Skin of body (tissue), 2 donors: ENCODE measurements at regions not wholly inside any gene's neighbourhood (a gene's known extent, or its start where the extent isn't known, plus 50 kb on each side); places are given as distances from the start of the nearest gene placed in this dataset. TPM values are rescaled to one million over a fixed set of nuclear protein-coding genes. Genes with fewer than 3 reads are reported as not detected.
"Not testable (repeated sequence)": the region's sequence is repeated elsewhere in the genome, so short reads cannot be mapped to it uniquely, and the experiment has no call there.

ENCODE experiments used
- DNase-seq: peaks from one replicate; lab custom pipeline; 2025; lab: John Stamatoyannopoulos, UW
- small RNA-seq: library from RNA; depleted of rRNA; stranded (forward); fragments of <200 nt; gene quantifications from one replicate; pipeline ENCODE3, GENCODE V24; 2014; ENCODE audit warnings: low replicate concordance

DNA sequence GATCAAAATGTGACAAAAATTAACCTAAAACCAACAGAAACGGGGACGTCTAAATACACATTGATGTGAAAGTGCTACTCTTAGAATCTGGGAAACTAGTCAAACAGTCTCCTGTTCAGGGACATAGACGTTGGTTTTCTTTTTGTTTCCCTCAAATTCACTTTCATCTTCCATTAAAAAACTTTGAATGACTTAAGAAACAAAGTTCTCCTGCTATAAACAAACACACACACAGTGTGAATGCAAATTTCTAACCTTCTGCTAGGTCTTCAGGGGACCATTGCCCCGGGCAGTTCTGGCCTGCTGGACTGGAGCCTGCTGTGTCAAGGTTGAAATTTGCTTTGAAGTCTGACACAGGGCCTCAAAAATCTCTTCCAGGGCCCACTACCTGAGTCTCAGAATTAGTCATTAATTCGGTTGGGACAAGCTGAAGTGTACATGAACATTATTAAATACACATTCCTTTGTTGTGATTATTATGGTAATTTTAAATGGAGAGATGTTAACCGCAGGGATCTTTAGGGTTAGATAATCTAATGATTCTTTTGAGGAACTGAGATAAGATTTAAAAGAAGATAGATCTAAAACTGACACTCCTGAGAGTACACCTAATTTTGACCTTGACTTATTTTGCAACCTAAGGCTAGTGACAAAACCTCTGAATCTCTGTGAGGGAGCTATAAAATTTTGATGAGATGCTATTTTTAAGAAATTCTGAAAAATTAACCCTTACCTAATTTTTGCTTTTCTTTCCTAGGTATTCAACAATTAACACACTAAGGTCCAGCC, 1260.4 kb downstream of the ROBO1 start:
- no peak for DNase-seq

DNA sequence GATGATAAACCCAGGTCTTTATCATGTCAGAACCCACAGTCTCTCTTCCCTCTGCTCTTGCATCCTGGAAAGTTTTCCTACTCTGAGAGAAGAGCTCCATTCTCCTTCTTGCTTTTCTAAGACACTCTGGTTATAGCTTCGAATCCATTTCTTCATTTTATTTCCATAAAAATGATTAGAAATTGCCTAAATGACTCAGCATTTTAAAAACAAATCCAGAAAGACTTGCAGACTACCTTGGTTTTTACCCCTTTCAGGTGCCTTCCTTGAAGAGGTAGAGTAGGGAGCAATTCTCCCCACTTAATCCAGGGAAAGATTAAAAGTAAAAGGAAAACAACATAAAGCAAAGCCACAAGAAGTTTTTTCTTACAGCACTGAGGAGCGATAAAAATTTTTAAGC, 1256.0 kb downstream of the ROBO1 start:
- DNase-seq, result no peak

DNA sequence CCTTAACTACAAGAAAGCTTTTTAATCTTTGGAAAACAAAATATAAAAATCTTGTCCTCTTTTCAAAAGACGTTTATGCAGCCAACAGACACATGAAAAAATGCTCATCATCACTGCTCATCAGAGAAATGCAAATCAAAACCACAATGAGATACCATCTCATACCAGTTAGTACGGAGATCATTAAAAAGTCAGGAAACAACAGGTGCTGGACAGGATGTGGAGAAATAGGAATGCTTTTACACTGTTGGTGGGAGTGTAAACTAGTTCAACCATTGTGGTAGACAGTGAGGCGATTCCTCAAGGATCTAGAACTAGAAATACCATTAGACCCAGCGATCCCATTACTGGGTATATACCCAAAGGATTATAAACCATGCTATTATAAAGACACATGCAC, 1255.0 kb downstream of the ROBO1 start:
- DNase-seq, result not testable (repeated sequence)

DNA sequence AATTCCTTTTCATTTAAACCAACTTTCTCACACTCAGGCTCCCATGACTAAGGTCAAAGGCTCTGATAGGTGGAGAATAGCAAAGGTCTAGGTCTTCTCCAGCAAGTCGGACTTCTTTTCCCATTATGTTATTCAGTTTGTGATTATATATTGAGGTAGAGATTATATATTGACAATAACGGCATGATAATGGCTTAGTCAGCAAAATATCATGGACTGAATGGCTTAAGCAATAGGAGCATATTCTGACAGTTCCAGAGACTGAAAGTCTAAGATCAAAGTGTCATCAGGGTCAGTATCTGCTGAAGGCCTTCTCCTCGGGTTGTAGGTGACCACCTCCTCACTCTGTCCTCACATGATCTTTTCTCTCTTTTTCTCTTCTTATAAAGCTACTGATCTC, 1251.4 kb downstream of the ROBO1 start:
- no peak for DNase-seq

DNA sequence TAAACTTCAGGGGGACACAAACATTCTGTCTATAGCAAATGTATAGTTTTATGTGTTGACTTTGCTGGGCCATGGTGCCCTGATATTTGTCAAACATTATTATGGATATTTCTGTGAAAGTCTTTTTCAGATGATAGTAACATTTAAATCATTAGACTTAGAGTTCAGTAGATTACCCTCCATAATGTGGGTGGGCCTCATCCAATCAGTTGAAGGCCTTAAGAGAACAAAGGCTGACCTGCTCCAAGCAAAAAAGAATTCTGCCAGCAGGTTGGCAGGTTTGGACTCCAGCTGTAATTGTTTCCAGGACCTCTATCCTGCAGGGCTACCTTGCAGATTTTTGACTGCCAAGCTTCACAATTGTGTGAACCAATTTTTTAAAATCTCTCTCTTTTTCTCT, 1250.9 kb downstream of the ROBO1 start:
- no peak for DNase-seq

DNA sequence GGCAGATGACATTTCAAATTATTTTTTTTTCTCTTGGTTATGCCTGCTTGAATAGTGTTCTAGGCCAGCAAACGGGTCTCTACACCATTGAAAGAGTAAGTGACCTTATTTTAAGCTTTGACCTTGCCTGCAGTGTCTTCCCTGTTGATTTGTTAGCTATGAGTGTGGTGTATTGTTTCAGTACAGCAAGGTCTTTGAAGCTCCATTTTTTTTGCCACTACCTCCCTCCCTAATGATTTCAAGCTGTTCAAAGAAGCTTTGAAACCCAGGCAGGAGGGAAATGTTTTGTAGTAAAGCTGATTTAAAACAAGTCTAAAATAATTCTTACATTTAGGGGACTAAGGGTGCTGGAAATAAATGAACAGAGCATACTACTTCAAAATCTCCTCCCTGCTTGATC, 1249.8 kb downstream of the ROBO1 start:
- DNase-seq, result no peak

DNA sequence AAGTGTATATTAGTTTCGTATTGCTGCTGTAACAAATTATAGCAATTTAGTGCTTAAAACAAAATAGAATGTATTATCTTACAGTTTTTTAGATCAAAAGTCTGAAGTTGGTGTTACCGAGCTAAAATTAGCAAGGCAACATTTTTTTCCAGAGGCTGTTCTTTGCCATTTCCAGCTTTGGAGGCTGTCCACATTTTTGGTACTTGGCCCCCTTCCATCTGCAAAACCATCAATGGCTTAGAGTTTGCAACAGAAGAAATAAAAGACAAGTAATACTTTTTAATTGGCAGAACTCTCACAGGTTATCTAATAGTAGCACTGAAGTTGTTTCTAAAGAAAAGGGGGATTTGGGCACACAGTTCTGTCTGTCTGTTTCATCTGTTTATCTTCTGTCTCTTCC, 1248.5 kb downstream of the ROBO1 start:
- DNase-seq, result no peak

DNA sequence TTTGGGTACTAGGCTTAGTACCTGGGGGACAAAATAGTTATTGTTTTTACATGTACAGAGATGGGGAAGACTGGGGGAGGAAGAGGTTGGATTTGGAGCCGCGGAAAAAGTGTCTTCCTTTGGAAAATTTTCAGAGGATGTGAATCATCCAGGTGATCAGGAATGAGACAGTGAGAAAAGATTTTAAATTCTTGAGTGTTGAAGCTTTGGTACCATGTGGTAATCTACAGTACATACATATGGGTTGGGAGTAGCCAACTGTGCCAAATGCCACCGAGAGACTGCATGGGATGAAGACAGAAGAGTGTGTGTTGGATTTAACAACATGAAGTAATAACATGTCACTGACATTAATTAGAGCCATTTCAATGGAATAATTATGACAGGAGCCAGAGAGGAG, 1238.2 kb downstream of the ROBO1 start:
- no peak for DNase-seq

DNA sequence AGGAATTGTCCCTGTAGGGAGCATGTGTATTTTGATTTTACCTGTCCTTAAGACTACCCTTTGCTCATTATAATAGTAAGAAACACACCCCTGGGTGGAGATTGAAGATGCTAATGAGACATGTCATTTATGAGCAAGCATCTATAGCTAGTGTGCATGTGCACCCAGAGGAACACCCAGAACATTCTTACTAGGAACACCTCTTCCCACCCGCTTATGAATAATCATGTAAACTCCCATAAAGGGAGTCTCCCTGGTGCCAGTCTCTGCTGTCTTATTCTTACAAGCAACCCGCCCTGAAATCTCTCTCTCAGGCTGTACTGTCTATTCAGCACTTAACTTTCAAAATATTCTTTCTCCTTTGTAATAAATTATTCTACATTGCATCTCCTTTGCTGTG, 1227.3 kb downstream of the ROBO1 start:
- no peak for DNase-seq

DNA sequence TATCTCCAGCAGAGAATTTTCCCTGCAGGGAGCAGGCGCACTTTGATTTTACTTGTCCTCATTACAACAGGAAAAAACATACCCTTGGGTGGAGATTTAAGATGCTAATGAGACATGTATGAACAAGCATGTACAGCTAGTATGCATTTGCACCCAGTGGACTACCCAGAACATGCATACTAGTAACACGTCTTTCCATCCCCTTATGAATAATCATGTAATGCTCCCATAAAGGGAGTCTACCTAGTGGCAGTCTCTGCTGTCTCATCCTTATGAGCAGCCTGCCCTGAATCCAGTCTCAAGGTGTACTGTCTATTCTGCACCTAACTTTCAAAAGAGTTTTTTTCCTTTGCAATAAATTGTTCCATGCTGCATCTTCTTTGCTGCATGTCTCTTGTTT, 1222.0 kb downstream of the ROBO1 start:
- no peak for DNase-seq

Small RNA genes in the stretch of these regions (small RNA-seq; reads per million reads assigned to genes)
- gene RN7SKP61 (not detected), gene RN7SL647P (not detected), gene RNU6-217P (not detected)
